ENCODE measurements at regions not wholly inside any gene's neighbourhood (a gene's known extent, or its start where the extent isn't known, plus 50 kb on each side); places are given as distances from the start of the nearest gene placed in this dataset.

DNA sequence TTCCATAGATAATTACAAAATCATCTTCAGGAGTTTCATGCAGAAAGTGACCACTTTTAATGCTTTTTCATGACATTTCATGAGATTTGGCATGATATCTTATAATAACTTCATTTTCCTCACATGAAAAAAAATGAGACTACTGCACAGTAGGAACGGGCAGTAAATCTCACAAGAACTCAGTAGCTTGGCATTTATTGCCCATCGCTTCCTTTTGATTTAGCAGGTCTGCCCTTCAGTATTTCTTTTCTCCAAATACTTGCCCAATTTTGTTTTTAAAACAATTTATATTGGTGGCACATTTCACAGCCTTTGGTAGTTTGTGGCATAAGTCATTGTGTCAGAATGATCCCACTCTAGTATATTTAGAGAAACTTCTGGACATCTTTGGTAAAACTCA lies 711.8 kb upstream of the CHD1 start:
- TF ChIP-seq POLR2AphosphoS5 (IDR thresholded peaks at IDR 0.05), result no peak
- TF ChIP-seq CTCF (IDR thresholded peaks at IDR 0.05), result no peak
